HepG2 (cell line): ENCODE measurements at regions not wholly inside any gene's neighbourhood (a gene's known extent, or its start where the extent isn't known, plus 50 kb on each side); places are given as distances from the start of the nearest gene placed in this dataset.
"Not testable (repeated sequence)": the region's sequence is repeated elsewhere in the genome, so short reads cannot be mapped to it uniquely, and the experiment has no call there.

Experiments
- ATAC-seq: fragments of 200-7000 bp; cut with Tn5 transposase; 3 replicates; pipeline ENCODE4 v1.9.1; 2020; ENCODE audit warnings: mild to moderate bottlenecking, moderate library complexity
- BruUV-seq: library from RNA; stranded (reverse); fragments of 400-500 nt; replicated peaks from 2 replicates; lab custom pipeline; 2021; lab: Mats Ljungman, UMichigan
- CTCF ChIA-PET: fragments of 300-600 bp; formaldehyde crosslinking; extraction: SDS; loops from one replicate; lab custom pipeline; 2021; ENCODE audit warnings: low total read pairs, inconsistent platforms, low intra/inter-chr PET ratio; lab: Yijun Ruan, JAX
- POLR2A ChIA-PET: fragments of 350-600 bp; sonication (Branson Sonifier 250); formaldehyde crosslinking; loops from one replicate; lab custom pipeline; 2020; ENCODE audit warnings: antibody characterized with exemption, inconsistent platforms; lab: Yijun Ruan, JAX
- DNase-seq: peaks from one replicate; pipeline ENCODE4 v3.0.0-alpha.2; 2015; ENCODE audit warnings: low spot score
- FAIRE-seq: peaks from 3 replicates; lab custom pipeline; 2011; peaks lifted over from hg19 to GRCh38; lab: Jason Lieb, UNC
- H2AFZ ChIP-seq: one replicate; pipeline ENCODE4 v1.6.1; 2011; ENCODE audit warnings: low read length, inconsistent platforms
- H3K27ac ChIP-seq: fragments of 300-600 bp; 3 replicates; pipeline ENCODE4 v1.8.0; 2011; ENCODE audit warnings: mixed run types, mild to moderate bottlenecking, mixed read lengths, low read length, inconsistent platforms; ENCODE audit not compliant: insufficient read depth; ENCODE audit errors: extremely low read length
- H3K27me3 ChIP-seq, 2 experiments: fragments of 200-600 bp in 1 of 2; 2 replicates in 1 of 2; 3 replicates in 1 of 2; pipeline versions ENCODE4 v1.6.0 to v1.8.0; 2011; ENCODE audit warnings: low read length in 2 of 2, mild to moderate bottlenecking in 2 of 2, moderate library complexity in 2 of 2, inconsistent platforms in 1 of 2; ENCODE audit not compliant: insufficient read depth in 2 of 2, control insufficient read depth in 1 of 2
- H3K36me3 ChIP-seq, 2 experiments: fragments of 200-600 bp in 1 of 2; replicated peaks in 1 of 2; 2 replicates in 1 of 2; 3 replicates in 1 of 2; pipeline versions ENCODE4 v1.5.1 to v1.8.0; 2011; ENCODE audit warnings: low read length in 2 of 2, inconsistent platforms in 1 of 2; ENCODE audit not compliant: insufficient read depth in 2 of 2, control insufficient read depth in 1 of 2
- H3K4me1 ChIP-seq: 2 replicates; pipeline ENCODE4 v1.5.1; 2012; ENCODE audit warnings: low read length, inconsistent platforms; ENCODE audit not compliant: insufficient read depth
- H3K4me2 ChIP-seq: 2 replicates; pipeline ENCODE4 v1.6.0; 2011; ENCODE audit warnings: low read depth, low read length, inconsistent platforms
- H3K4me3 ChIP-seq, 3 experiments: fragments of 200-600 bp in 1 of 3; sonication (generic), shearing (Covaris generic) in 1 of 3; replicated peaks in 1 of 3; 2 replicates each; pipeline ENCODE4 v1.5.1; 2011 to 2016; ENCODE audit warnings: low read length in 3 of 3, inconsistent platforms in 2 of 3, low read depth in 2 of 3, mild to moderate bottlenecking in 2 of 3, control low read depth in 1 of 3, mixed read lengths in 1 of 3; ENCODE audit not compliant: insufficient read depth in 1 of 3
- H3K79me2 ChIP-seq: one replicate; pipeline ENCODE4 v1.6.1; 2011; ENCODE audit warnings: low read length, inconsistent platforms; ENCODE audit not compliant: insufficient read depth
- H3K9ac ChIP-seq: 2 replicates; pipeline ENCODE4 v1.6.0; 2011; ENCODE audit warnings: mild to moderate bottlenecking, low read depth, low read length, inconsistent platforms; ENCODE audit not compliant: insufficient read depth
- H3K9me3 ChIP-seq: 2 replicates; pipeline ENCODE4 v1.5.1; 2012; ENCODE audit warnings: mild to moderate bottlenecking, low read length
- H4K20me1 ChIP-seq: 2 replicates; pipeline ENCODE4 v1.6.0; 2011; ENCODE audit warnings: inconsistent platforms, mild to moderate bottlenecking, low read length, moderate library complexity; ENCODE audit not compliant: insufficient read depth
- AKAP8 ChIP-seq: sonication (generic); formaldehyde crosslinking; IDR thresholded peaks from 2 replicates; pipeline ENCODE4 v1.5.1; 2020; ENCODE audit warnings: mild to moderate bottlenecking, missing genetic modification reagents
- ATF2 ChIP-seq: sonication (generic); formaldehyde crosslinking; IDR thresholded peaks from 2 replicates; pipeline ENCODE4 v1.4.0; 2020; ENCODE audit warnings: missing genetic modification reagents
- FOSL2 ChIP-seq: sonication (generic); formaldehyde crosslinking; IDR thresholded peaks from 2 replicates; pipeline ENCODE4 v1.4.0; 2020; ENCODE audit warnings: missing genetic modification reagents
- NR2F1 ChIP-seq, 2 experiments: fragments of 450-650 bp in 1 of 2; formaldehyde crosslinking in 1 of 2; IDR thresholded peaks; 2 replicates each; pipeline versions ENCODE4 v1.5.0 to v1.6.1; 2016 to 2020; ENCODE audit warnings: mild to moderate bottlenecking in 1 of 2, missing compliant biosample characterization in 1 of 2, missing genetic modification reagents in 1 of 2, moderate library complexity in 1 of 2
- RFX5 ChIP-seq: IDR thresholded peaks from 2 replicates; pipeline ENCODE4 v1.6.1; 2011; ENCODE audit warnings: low read depth, low read length, improper control_type of control experiment
- SMARCE1 ChIP-seq: fragments of 450-650 bp; IDR thresholded peaks from 2 replicates; pipeline ENCODE4 v1.6.1; 2017; ENCODE audit warnings: borderline replicate concordance
- ZBTB7A ChIP-seq: sonication (generic); formaldehyde crosslinking; IDR thresholded peaks from 2 replicates; pipeline ENCODE4 v1.8.0; 2022; ENCODE audit warnings: mild to moderate bottlenecking, missing genetic modification reagents
- ZMAT3 ChIP-seq: sonication (generic); formaldehyde crosslinking; conservative IDR thresholded peaks from 2 replicates; pipeline ENCODE4 v1.7.0; 2021; ENCODE audit warnings: missing genetic modification reagents
- ZNF883 ChIP-seq: sonication (generic); formaldehyde crosslinking; IDR thresholded peaks from 2 replicates; pipeline ENCODE4 v1.5.1; 2020; ENCODE audit warnings: mild to moderate bottlenecking, missing genetic modification reagents; ENCODE audit errors: not compliant biosample characterization
- WGBS: methylation state at CpG from one replicate; pipeline ENCODE4 v1.1.6; 2017; ENCODE audit warnings: low lambda C conversion rate; 5-methylcytosine and 5-hydroxymethylcytosine counted together
- in situ Hi-C: cut with HindIII; loops from 2 replicates; pipeline ENCODE4 v1.10.0; 2017; ENCODE audit warnings: low pct_unique_long_range_greater_than_20kb; ENCODE audit not compliant: extremely low pct_ligation_motif_present
- intact Hi-C: fragments of 100-400 bp; cut with micrococcal nuclease; formaldehyde crosslinking; loops from one replicate; pipeline ENCODE4 v1.10.0; 2022; ENCODE audit not compliant: unreplicated experiment

- H3K4me2 ChIP-seq, POLR2A ChIA-PET, H3K4me3 ChIP-seq, H4K20me1 ChIP-seq, H3K27ac ChIP-seq, H3K4me1 ChIP-seq, H3K36me3 ChIP-seq, H2AFZ ChIP-seq, BruUV-seq, H3K9ac ChIP-seq, H3K79me2 ChIP-seq, intact Hi-C loops, in situ Hi-C loops, FAIRE-seq, ATAC-seq, DNase-seq, CTCF ChIA-PET, H3K27me3 ChIP-seq: not testable (repeated sequence)
- peaks cover 56% of the 10 kb centered on the region for H3K9me3 ChIP-seq
- WGBS, result 5% methylated on average over 7 of the region's 7 CpGs
Observed at GRCh38 chrY:11643549-11643948, 1057.5 kb upstream of the USP9Y start.

GRCh38 chrY:11668221-11668620 lies 1032.8 kb upstream of the USP9Y start:
- POLR2A ChIA-PET, result no interaction called here
- DNase-seq (no peak), FAIRE-seq (no peak), ATAC-seq (no peak)
- H3K9me3 ChIP-seq, result peaks cover 17% of the 10 kb centered on the region; the same call in 1 of the 2 replicates
- in situ Hi-C loops (no loop called here), intact Hi-C loops (no loop called here)
- no peaks in the 10 kb centered on the region for H3K36me3 ChIP-seq
- H3K4me1 ChIP-seq, result no peaks in the 10 kb centered on the region
- TF ChIP-seq NR2F1 (CRISPR knock-in tag; IDR thresholded peaks at IDR 0.05) (no peak), AKAP8 (CRISPR knock-in tag) (no peak), ZMAT3 (CRISPR knock-in tag) (no peak), ZBTB7A (CRISPR knock-in tag) (no peak), ATF2 (no peak), SMARCE1 (no peak), FOSL2 (CRISPR knock-in tag) (no peak), RFX5 (no peak), ZNF883 (CRISPR knock-in tag) (no peak)
- no peaks in the 10 kb centered on the region for H3K79me2 ChIP-seq
- WGBS, result 3% methylated on average over 6 of the region's 6 CpGs
- no peaks in the 10 kb centered on the region for H3K27me3 ChIP-seq
- H3K27ac ChIP-seq, result no peak overlapping the region
- H3K4me3 ChIP-seq, result no peak overlapping the region
- no peak overlapping the region for H2AFZ ChIP-seq
- H3K4me2 ChIP-seq, result no peak overlapping the region
- H3K9ac ChIP-seq, result no peak overlapping the region
- CTCF ChIA-PET, result no interaction called here
- no TSS peak for BruUV-seq
- H4K20me1 ChIP-seq, result no peaks in the 10 kb centered on the region
